Thyroid gland (tissue), 4 donors: ENCODE measurements at regions not wholly inside any gene's neighbourhood (a gene's known extent, or its start where the extent isn't known, plus 50 kb on each side); places are given as distances from the start of the nearest gene placed in this dataset.

Experiments
- DNase-seq, 2 donors: peaks; one replicate each; pipeline ENCODE4 v3.0.0-alpha.2; 2019
- H3K27ac ChIP-seq, 3 donors: fragments of 200-600 bp; sonication (generic); 1 replicate in 2 of 3; 2 replicates in 1 of 3; pipeline ENCODE4 v1.5.1; 2016 to 2019; ENCODE audit warnings: mild to moderate bottlenecking in 1 of 3, moderate library complexity in 1 of 3
- H3K27me3 ChIP-seq: fragments of 200-600 bp; sonication (generic); one replicate; pipeline ENCODE4 v1.5.1; 2019
- H3K36me3 ChIP-seq, 2 donors: fragments of 200-600 bp; sonication (generic); one replicate each; pipeline ENCODE4 v1.5.1; 2016 to 2019
- H3K4me1 ChIP-seq, 2 donors: fragments of 200-600 bp; sonication (generic); one replicate each; pipeline ENCODE4 v1.5.1; 2017 to 2019
- H3K4me3 ChIP-seq, 3 donors: fragments of 200-600 bp; sonication (generic); replicated peaks in 1 of 3; 1 replicate in 2 of 3; 2 replicates in 1 of 3; pipeline ENCODE4 v1.5.1; 2016; ENCODE audit warnings: mild to moderate bottlenecking in 1 of 3
- H3K9me3 ChIP-seq: fragments of 200-600 bp; sonication (generic); one replicate; pipeline ENCODE4 v1.5.1; 2017
- CTCF ChIP-seq, 6 experiments: fragments of 200-600 bp in 3 of 6; fragments of 450-650 bp in 3 of 6; sonication (generic) in 3 of 6; IDR thresholded peaks; one replicate each; pipeline ENCODE4 v1.5.1; 2016 to 2019; ENCODE audit warnings: antibody characterized with exemption in 6 of 6, mild to moderate bottlenecking in 2 of 6, inconsistent platforms in 1 of 6, moderate library complexity in 1 of 6
- POLR2A ChIP-seq, 2 donors: fragments of 450-650 bp; IDR thresholded peaks; one replicate each; pipeline ENCODE4 v1.6.1; 2017; ENCODE audit warnings: antibody characterized with exemption in 2 of 2, mild to moderate bottlenecking in 2 of 2, moderate library complexity in 1 of 2
- WGBS, 2 donors: methylation state at CpG; one replicate each; pipeline ENCODE4 v1.1.5; 2017; 5-methylcytosine and 5-hydroxymethylcytosine counted together
- intact Hi-C: fragments of 100-400 bp; cut with DNase I; formaldehyde crosslinking; loops from one replicate; pipeline ENCODE4 v1.15.1; 2023

GRCh38 chr6:139648430-139649000, 274.1 kb upstream of the CITED2 start:
- Histone ChIP-seq H3K27me3 (no peaks in the 10 kb centered on the region), H3K4me1 (no peaks in the 10 kb centered on the region), H3K4me3 (no peak overlapping the region), H3K36me3 (no peaks in the 10 kb centered on the region), H3K9me3 (no peaks in the 10 kb centered on the region), H3K27ac (no peak overlapping the region)
- DNase-seq = no peak
- WGBS, 2 donors = 75 to 86% methylated on average over 7 of the region's 7 CpGs
- TF ChIP-seq POLR2A (IDR thresholded peaks at IDR 0.05) = no peak
- TF ChIP-seq CTCF (IDR thresholded peaks at IDR 0.05) = no peak
- intact Hi-C loops = no loop called here

GRCh38 chr6:139647841-139648240, 273.4 kb upstream of the CITED2 start:
- intact Hi-C loops = no loop called here

GRCh38 chr6:139647016-139647415, 272.6 kb upstream of the CITED2 start:
- no peak overlapping the region for H3K27ac ChIP-seq
- H3K27me3 ChIP-seq = no peaks in the 10 kb centered on the region
- no peak overlapping the region for H3K4me3 ChIP-seq
- WGBS, 2 donors = 76 to 97% methylated on average over 3 of the region's 3 CpGs
- H3K9me3 ChIP-seq = no peaks in the 10 kb centered on the region
- TF ChIP-seq POLR2A (IDR thresholded peaks at IDR 0.05) (no peak), CTCF (IDR thresholded peaks at IDR 0.05) (no peak)
- no peak for DNase-seq
- H3K36me3 ChIP-seq = no peaks in the 10 kb centered on the region
- no peaks in the 10 kb centered on the region for H3K4me1 ChIP-seq
- intact Hi-C loops = no loop called here

More at GRCh38 chr6:139647841-139648240, 273.4 kb upstream of the CITED2 start:
- H3K27me3 ChIP-seq = no peaks in the 10 kb centered on the region
- H3K27ac ChIP-seq = no peak overlapping the region
- TF ChIP-seq CTCF (IDR thresholded peaks at IDR 0.05) = no peak
- no peak for TF ChIP-seq POLR2A (IDR thresholded peaks at IDR 0.05)
- no peaks in the 10 kb centered on the region for H3K9me3 ChIP-seq
- H3K36me3 ChIP-seq = no peaks in the 10 kb centered on the region
- H3K4me1 ChIP-seq = no peaks in the 10 kb centered on the region
- no peak overlapping the region for H3K4me3 ChIP-seq
- 75 to 77% methylated on average over 5 of the region's 5 CpGs for WGBS, 2 donors
- DNase-seq = no peak

DNA sequence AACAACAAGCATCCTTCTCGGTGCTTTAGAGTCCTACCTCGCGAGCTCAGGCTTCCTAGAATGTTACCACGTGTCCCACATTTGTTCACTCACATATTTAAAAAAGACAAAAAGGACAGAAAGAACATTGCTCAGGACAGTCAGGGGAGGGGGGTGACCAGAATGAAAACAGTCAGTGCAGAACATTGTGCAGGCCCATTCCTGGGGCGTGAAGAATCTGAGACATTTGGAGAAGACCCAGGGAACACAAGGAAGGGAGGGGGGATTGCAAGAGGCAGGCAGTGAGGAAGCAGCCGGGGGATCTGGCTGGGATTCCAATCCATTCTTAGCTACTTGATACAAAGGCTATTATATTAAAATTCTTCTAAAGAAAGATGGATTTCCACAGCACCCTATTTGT, 270.4 kb upstream of the CITED2 start:
- DNase-seq = no peak
- H3K27ac ChIP-seq = no peak overlapping the region

GRCh38 chr6:139643986-139644385, 269.5 kb upstream of the CITED2 start:
- no peak for TF ChIP-seq POLR2A (IDR thresholded peaks at IDR 0.05)
- no peak for TF ChIP-seq CTCF (IDR thresholded peaks at IDR 0.05)
- Histone ChIP-seq H3K9me3 (no peaks in the 10 kb centered on the region), H3K4me1 (no peaks in the 10 kb centered on the region), H3K27me3 (no peaks in the 10 kb centered on the region), H3K4me3 (no peak overlapping the region), H3K36me3 (no peaks in the 10 kb centered on the region), H3K27ac (no peak overlapping the region)
- intact Hi-C loops = no loop called here
- WGBS, 2 donors = 87 to 88% methylated on average over 5 of the region's 5 CpGs
- DNase-seq = no peak

More for the DNA sequence above, 270.4 kb upstream of the CITED2 start:
- no peaks in the 10 kb centered on the region for H3K36me3 ChIP-seq
- no peaks in the 10 kb centered on the region for H3K4me1 ChIP-seq
- H3K9me3 ChIP-seq = no peaks in the 10 kb centered on the region
- no peak for TF ChIP-seq CTCF (IDR thresholded peaks at IDR 0.05)
- no peak for TF ChIP-seq POLR2A (IDR thresholded peaks at IDR 0.05)
- intact Hi-C loops = no loop called here
- 67 to 69% methylated on average over 6 of the region's 6 CpGs for WGBS, 2 donors
- no peak overlapping the region for H3K4me3 ChIP-seq
- H3K27me3 ChIP-seq = no peaks in the 10 kb centered on the region
